H1 (cell line): ENCODE measurements at regions not wholly inside any gene's neighbourhood (a gene's known extent, or its start where the extent isn't known, plus 50 kb on each side); places are given as distances from the start of the nearest gene placed in this dataset.

Experiments used
- CTCF ChIA-PET: fragments of 300-600 bp; sonication (Branson Sonifier 250); formaldehyde crosslinking; loops from one replicate; lab custom pipeline; 2021; ENCODE audit not compliant: partially characterized antibody; lab: Charles Lee
- POLR2A ChIA-PET: fragments of 300-600 bp; sonication (Branson Sonifier 250); formaldehyde crosslinking; loops from one replicate; lab custom pipeline; 2021; ENCODE audit warnings: inconsistent platforms; ENCODE audit not compliant: partially characterized antibody; lab: Charles Lee
- DNase-seq, 2 experiments: peaks; one replicate each; pipeline versions ENCODE4 v3.0.0 to v3.0.0-alpha.2; 2010 to 2022; ENCODE audit warnings: low spot score in 2 of 2, low read depth in 1 of 2, mixed read lengths in 1 of 2
- FAIRE-seq: peaks from 2 replicates; lab custom pipeline; 2011; peaks lifted over from hg19 to GRCh38; lab: Jason Lieb, UNC
- H2AFZ ChIP-seq: 2 replicates; pipeline ENCODE4 v1.8.1; 2012; ENCODE audit warnings: low read length, inconsistent platforms
- H2AK5ac ChIP-seq: 2 replicates; pipeline ENCODE4 v1.6.1; 2013; ENCODE audit warnings: low read depth, low read length
- H2BK120ac ChIP-seq: replicated peaks from 2 replicates; pipeline ENCODE3; 2013; ENCODE audit warnings: low read depth, low read length, inconsistent platforms
- H2BK12ac ChIP-seq: 2 replicates; pipeline ENCODE4 v1.6.1; 2013; ENCODE audit warnings: low read depth, low read length
- H2BK15ac ChIP-seq: 2 replicates; pipeline ENCODE4 v1.6.1; 2013; ENCODE audit warnings: low read length
- H2BK20ac ChIP-seq: 2 replicates; pipeline ENCODE4 v1.6.1; 2013; ENCODE audit warnings: low read length
- H2BK5ac ChIP-seq: 2 replicates; pipeline ENCODE4 v1.6.1; 2013; ENCODE audit warnings: low read depth, low read length
- H3K14ac ChIP-seq: 2 replicates; pipeline ENCODE4 v1.6.1; 2013; ENCODE audit warnings: inconsistent platforms; ENCODE audit not compliant: insufficient read length
- H3K18ac ChIP-seq: 2 replicates; pipeline ENCODE4 v1.6.1; 2013; ENCODE audit warnings: low read length; ENCODE audit errors: extremely low read depth
- H3K23ac ChIP-seq: 2 replicates; pipeline ENCODE4 v1.6.1; 2013; ENCODE audit warnings: inconsistent platforms; ENCODE audit not compliant: insufficient read length
- H3K23me2 ChIP-seq: 2 replicates; pipeline ENCODE4 v1.6.1; 2013; ENCODE audit warnings: low read depth, low read length
- H3K27ac ChIP-seq: 2 replicates; pipeline ENCODE4 v1.6.1; 2011; ENCODE audit warnings: low read depth, low read length, inconsistent platforms
- H3K27me3 ChIP-seq, 4 experiments: replicated peaks in 1 of 4; 1 replicate in 1 of 4; 2 replicates in 3 of 4; pipeline versions ENCODE4 v1.6.1 to v1.8.1; 2011 to 2013; ENCODE audit warnings: low read length in 3 of 4, mild to moderate bottlenecking in 3 of 4, inconsistent platforms in 2 of 4, mixed read lengths in 2 of 4, moderate library complexity in 1 of 4; ENCODE audit not compliant: control insufficient read depth in 3 of 4, insufficient read depth in 3 of 4; ENCODE audit errors: extremely low read depth in 1 of 4
- H3K36me3 ChIP-seq, 4 experiments: 2 replicates each; pipeline versions ENCODE4 v1.6.1 to v1.8.1; 2011 to 2013; ENCODE audit warnings: mild to moderate bottlenecking in 4 of 4, low read length in 3 of 4, moderate library complexity in 2 of 4, control low read depth in 1 of 4, inconsistent platforms in 1 of 4; ENCODE audit not compliant: insufficient read depth in 4 of 4, control insufficient read depth in 2 of 4
- H3K4ac ChIP-seq: replicated peaks from 2 replicates; pipeline ENCODE3; 2013; ENCODE audit warnings: low read length, low read depth, mixed read lengths, inconsistent platforms; ENCODE audit not compliant: insufficient read length
- H3K4me1 ChIP-seq, 4 experiments: replicated peaks in 1 of 4; 1 replicate in 1 of 4; 2 replicates in 3 of 4; pipeline versions ENCODE4 v1.6.1 to v1.8.1; 2011 to 2013; ENCODE audit warnings: low read length in 3 of 4, inconsistent platforms in 2 of 4, mixed read lengths in 1 of 4; ENCODE audit not compliant: insufficient read depth in 4 of 4, control insufficient read depth in 3 of 4
- H3K4me2 ChIP-seq, 2 experiments: 2 replicates each; pipeline versions ENCODE4 v1.6.1 to v1.8.1; 2011 to 2013; ENCODE audit warnings: low read depth in 2 of 2, low read length in 2 of 2, control low read depth in 1 of 2, inconsistent platforms in 1 of 2, mild to moderate bottlenecking in 1 of 2; ENCODE audit not compliant: insufficient read depth in 1 of 2
- H3K4me3 ChIP-seq, 4 experiments: fragments of 200-600, 300-600 bp in 1 of 4; sonication (generic), shearing (Covaris generic), sonication (Bioruptor Twin) in 1 of 4; 2 replicates each; pipeline versions ENCODE4 v1.5.1 to v1.8.1; 2011 to 2016; ENCODE audit warnings: low read length in 4 of 4, low read depth in 3 of 4, control low read depth in 2 of 4, inconsistent platforms in 2 of 4, mild to moderate bottlenecking in 2 of 4, mixed read lengths in 1 of 4, moderate library complexity in 1 of 4; ENCODE audit not compliant: insufficient read depth in 2 of 4; ENCODE audit errors: extremely low read depth in 1 of 4
- H3K56ac ChIP-seq: replicated peaks from 2 replicates; pipeline ENCODE3; 2013; ENCODE audit warnings: low read depth, mild to moderate bottlenecking, mixed read lengths, low read length, inconsistent platforms; ENCODE audit not compliant: insufficient read length
- H3K79me1 ChIP-seq: 2 replicates; pipeline ENCODE4 v1.6.1; 2013; ENCODE audit warnings: low read depth, low read length, control low read depth
- H3K79me2 ChIP-seq, 2 experiments: 2 replicates each; pipeline versions ENCODE4 v1.6.1 to v1.8.1; 2012 to 2013; ENCODE audit warnings: low read length in 2 of 2, mild to moderate bottlenecking in 2 of 2, inconsistent platforms in 1 of 2; ENCODE audit not compliant: insufficient read depth in 2 of 2, control insufficient read depth in 1 of 2
- H3K9ac ChIP-seq, 4 experiments: replicated peaks in 1 of 4; 1 replicate in 1 of 4; 2 replicates in 3 of 4; pipeline versions ENCODE4 v1.6.1 to v1.8.1; 2011 to 2013; ENCODE audit warnings: low read depth in 3 of 4, low read length in 3 of 4, control low read depth in 2 of 4, mild to moderate bottlenecking in 2 of 4, moderate library complexity in 2 of 4, inconsistent platforms in 1 of 4; ENCODE audit errors: extremely low read depth in 1 of 4
- H3K9me3 ChIP-seq, 2 experiments: 2 replicates each; pipeline versions ENCODE4 v1.6.1 to v1.8.1; 2012 to 2013; ENCODE audit warnings: mild to moderate bottlenecking in 2 of 2, moderate library complexity in 2 of 2, control low read depth in 1 of 2, inconsistent platforms in 1 of 2, low read depth in 1 of 2, low read length in 1 of 2, mixed read lengths in 1 of 2; ENCODE audit not compliant: insufficient read depth in 2 of 2
- H4K20me1 ChIP-seq, 2 experiments: replicated peaks in 1 of 2; 2 replicates each; pipeline versions ENCODE3 to v1.8.1; 2011 to 2013; ENCODE audit warnings: inconsistent platforms in 2 of 2, low read length in 2 of 2, mild to moderate bottlenecking in 1 of 2; ENCODE audit not compliant: insufficient read depth in 2 of 2, control insufficient read depth in 1 of 2
- H4K5ac ChIP-seq: 2 replicates; pipeline ENCODE4 v1.6.1; 2013; ENCODE audit warnings: low read length, low read depth, mixed read lengths, inconsistent platforms; ENCODE audit not compliant: insufficient read length
- H4K8ac ChIP-seq: 2 replicates; pipeline ENCODE4 v1.8.0; 2013; ENCODE audit warnings: mild to moderate bottlenecking, moderate library complexity, low read length, inconsistent platforms; ENCODE audit not compliant: insufficient read depth; ENCODE audit errors: extremely low read depth
- H4K91ac ChIP-seq: replicated peaks from 2 replicates; pipeline ENCODE3; 2013; ENCODE audit warnings: low read length, mixed read lengths, inconsistent platforms; ENCODE audit not compliant: insufficient read length
- BCL11A ChIP-seq, 2 experiments: IDR thresholded peaks; one replicate each; pipeline ENCODE4 v1.6.1; 2011; ENCODE audit warnings: low read depth in 2 of 2, low read length in 2 of 2, mild to moderate bottlenecking in 2 of 2
- HDAC2 ChIP-seq, 2 experiments: fragments of 300-600 bp in 1 of 2; sonication (generic) in 1 of 2; IDR thresholded peaks; 2 replicates each; pipeline ENCODE4 v1.6.1; 2011 to 2012; ENCODE audit warnings: low read depth in 2 of 2, low read length in 2 of 2, mild to moderate bottlenecking in 2 of 2, moderate library complexity in 2 of 2, borderline replicate concordance in 1 of 2, inconsistent platforms in 1 of 2
- JUN ChIP-seq: IDR thresholded peaks from 2 replicates; pipeline ENCODE4 v1.6.1; 2011; ENCODE audit warnings: low read depth, mild to moderate bottlenecking, improper control_type of control experiment, low read length
- KDM5A ChIP-seq: fragments of 200-600 bp; IDR thresholded peaks from 2 replicates; pipeline ENCODE4 v1.7.1; 2012; ENCODE audit warnings: mild to moderate bottlenecking, low read length, inconsistent platforms, mixed read lengths
- ZNF274 ChIP-seq: IDR thresholded peaks from 2 replicates; pipeline ENCODE4 v1.7.0; 2012; ENCODE audit warnings: low read length, borderline replicate concordance; ENCODE audit errors: extremely low read depth
- WGBS, 2 experiments: shearing (Covaris generic) in 1 of 2; methylation state at CpG; one replicate each; pipeline versions ENCODE4 v1.1.6 to v1.1.7; 2013 to 2015; ENCODE audit warnings: low lambda C conversion rate in 2 of 2, mixed read lengths in 2 of 2, inconsistent platforms in 1 of 2, low coverage in 1 of 2, missing lambda C conversion rate in 1 of 2; ENCODE audit not compliant: insufficient replicate concordance in 2 of 2, insufficient coverage in 1 of 2, insufficient read length in 1 of 2; ENCODE audit errors: extremely low coverage in 1 of 2, missing lambda C conversion rate in 1 of 2; 5-methylcytosine and 5-hydroxymethylcytosine counted together

DNA sequence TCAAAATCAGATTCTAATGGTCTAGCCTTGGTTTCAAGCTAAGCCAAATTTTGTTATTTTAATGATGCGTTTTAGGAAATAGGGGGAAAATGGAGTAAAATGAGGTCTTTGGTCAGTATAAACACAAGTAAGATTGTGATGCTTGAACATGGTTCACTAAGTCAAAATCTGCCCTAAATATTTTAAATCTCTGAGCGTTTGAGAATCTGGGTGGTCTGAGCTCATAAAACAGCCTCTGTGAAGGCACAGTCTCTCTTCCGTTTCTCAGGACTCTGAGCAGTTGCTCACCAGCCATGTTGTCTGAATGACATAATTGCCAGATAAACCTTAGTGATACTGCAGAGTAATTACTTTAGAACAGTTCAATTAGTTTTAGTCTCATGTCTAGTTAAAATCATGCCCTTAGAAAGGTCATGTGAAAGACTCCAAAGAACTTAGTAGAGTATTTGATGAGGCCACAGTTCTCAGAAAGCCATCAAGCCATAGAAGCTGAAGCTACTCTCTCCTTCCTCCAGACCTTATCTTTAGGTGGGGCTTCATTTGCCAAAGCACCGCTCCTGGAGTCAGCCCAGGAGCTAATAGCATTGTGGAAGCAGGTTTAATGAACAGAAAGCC lies 257.1 kb upstream of the MAP3K1 start:
- CTCF ChIA-PET, result interaction anchor here (1.0 to 1.4 kb wide), 2 partner anchors 269 to 294 kb away, joined by 3 to 4 read pairs; no protein-coding TSS in a partner anchor
- Histone ChIP-seq H3K79me2 (no peaks in the 10 kb centered on the region), H4K8ac (no peak overlapping the region), H3K4me2 (no peak overlapping the region), H3K36me3 (peaks cover 0 to 2% (median 0%) of the 10 kb centered on the region in 4 experiments; a peak in 1 of 8 replicates), H3K23ac (no peak overlapping the region), H3K4me1 (no peaks in the 10 kb centered on the region), H2BK5ac (no peak overlapping the region), H3K79me1 (no peaks in the 10 kb centered on the region), H4K5ac (no peak overlapping the region), H3K18ac (no peak overlapping the region), H2AK5ac (no peak overlapping the region), H4K91ac (no peak overlapping the region), H3K56ac (no peak overlapping the region), H2BK12ac (no peak overlapping the region), H3K27me3 (no peaks in the 10 kb centered on the region), H3K4ac (no peak overlapping the region), H3K14ac (no peak overlapping the region), H4K20me1 (no peaks in the 10 kb centered on the region), H3K9ac (no peak overlapping the region), H2BK20ac (no peak overlapping the region), H2AFZ (no peak overlapping the region), H3K27ac (no peak overlapping the region), H2BK120ac (no peak overlapping the region), H2BK15ac (no peak overlapping the region), H3K23me2 (no peaks in the 10 kb centered on the region), H3K9me3 (no peaks in the 10 kb centered on the region), H3K4me3 (no peak overlapping the region)
- no peak for TF ChIP-seq BCL11A (IDR thresholded peaks at IDR 0.05; ENCODE audit: low read depth in 2 of 2, low read length in 2 of 2)
- no peak for TF ChIP-seq JUN
- TF ChIP-seq HDAC2 (IDR thresholded peaks at IDR 0.05; ENCODE audit: borderline replicate concordance in 1 of 2, low read depth in 2 of 2, low read length in 2 of 2), result no peak
- TF ChIP-seq KDM5A, result no peak
- no peak for TF ChIP-seq ZNF274
- POLR2A ChIA-PET, result interaction anchor here (0.6 kb wide), 1 partner anchor 60 kb away, joined by 4 read pairs; no protein-coding TSS in a partner anchor
- DNase-seq (no peak), FAIRE-seq (no peak)
- WGBS, 2 experiments, result 90 to 100% methylated on average over 1 to 4 of the region's 4 CpGs
